NB4 (cell line): ENCODE measurements at regions not wholly inside any gene's neighbourhood (a gene's known extent, or its start where the extent isn't known, plus 50 kb on each side); places are given as distances from the start of the nearest gene placed in this dataset.

Experiments
- MYC ChIP-seq: IDR thresholded peaks from 2 replicates; pipeline ENCODE4 v1.6.1; 2011; ENCODE audit warnings: low read depth, low read length
- POLR2A ChIP-seq: IDR thresholded peaks from 2 replicates; pipeline ENCODE4 v1.6.1; 2011; ENCODE audit warnings: mild to moderate bottlenecking; ENCODE audit not compliant: insufficient read length; ENCODE audit errors: extremely low read depth
- TF ChIP-seq, protein P1 (sequence below): IDR thresholded peaks from one replicate; pipeline ENCODE4 v1.5.1; 2012; ENCODE audit warnings: low read depth, low read length
- TF ChIP-seq, protein P2 (sequence below): IDR thresholded peaks from 2 replicates; pipeline ENCODE4 v1.6.1; 2011; ENCODE audit warnings: low read depth, low read length

- TF ChIP-seq POLR2A (no peak), MYC (no peak)
- TF ChIP-seq, protein P1, sequence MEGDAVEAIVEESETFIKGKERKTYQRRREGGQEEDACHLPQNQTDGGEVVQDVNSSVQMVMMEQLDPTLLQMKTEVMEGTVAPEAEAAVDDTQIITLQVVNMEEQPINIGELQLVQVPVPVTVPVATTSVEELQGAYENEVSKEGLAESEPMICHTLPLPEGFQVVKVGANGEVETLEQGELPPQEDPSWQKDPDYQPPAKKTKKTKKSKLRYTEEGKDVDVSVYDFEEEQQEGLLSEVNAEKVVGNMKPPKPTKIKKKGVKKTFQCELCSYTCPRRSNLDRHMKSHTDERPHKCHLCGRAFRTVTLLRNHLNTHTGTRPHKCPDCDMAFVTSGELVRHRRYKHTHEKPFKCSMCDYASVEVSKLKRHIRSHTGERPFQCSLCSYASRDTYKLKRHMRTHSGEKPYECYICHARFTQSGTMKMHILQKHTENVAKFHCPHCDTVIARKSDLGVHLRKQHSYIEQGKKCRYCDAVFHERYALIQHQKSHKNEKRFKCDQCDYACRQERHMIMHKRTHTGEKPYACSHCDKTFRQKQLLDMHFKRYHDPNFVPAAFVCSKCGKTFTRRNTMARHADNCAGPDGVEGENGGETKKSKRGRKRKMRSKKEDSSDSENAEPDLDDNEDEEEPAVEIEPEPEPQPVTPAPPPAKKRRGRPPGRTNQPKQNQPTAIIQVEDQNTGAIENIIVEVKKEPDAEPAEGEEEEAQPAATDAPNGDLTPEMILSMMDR = no peak
- TF ChIP-seq, protein P2, sequence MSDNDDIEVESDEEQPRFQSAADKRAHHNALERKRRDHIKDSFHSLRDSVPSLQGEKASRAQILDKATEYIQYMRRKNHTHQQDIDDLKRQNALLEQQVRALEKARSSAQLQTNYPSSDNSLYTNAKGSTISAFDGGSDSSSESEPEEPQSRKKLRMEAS = no peak
These were observed 491.7 kb downstream of the SNAPC1 start for GRCh38 chr14:62253911-62254310.
